HG02678 (cell line): ENCODE measurements at regions not wholly inside any gene's neighbourhood (a gene's known extent, or its start where the extent isn't known, plus 50 kb on each side); places are given as distances from the start of the nearest gene placed in this dataset.
A peak's percentile ranks its signal among the peaks of the same experiment; 100 is the strongest.
"Not testable (repeated sequence)": the region's sequence is repeated elsewhere in the genome, so short reads cannot be mapped to it uniquely, and the experiment has no call there.

Experiments
- ATAC-seq: cut with Tn5 transposase; IDR thresholded peaks from one replicate; pipeline ENCODE4 v1.9.1; 2021; ENCODE audit warnings: mild to moderate bottlenecking, moderate library complexity; ENCODE audit not compliant: unreplicated experiment

DNA sequence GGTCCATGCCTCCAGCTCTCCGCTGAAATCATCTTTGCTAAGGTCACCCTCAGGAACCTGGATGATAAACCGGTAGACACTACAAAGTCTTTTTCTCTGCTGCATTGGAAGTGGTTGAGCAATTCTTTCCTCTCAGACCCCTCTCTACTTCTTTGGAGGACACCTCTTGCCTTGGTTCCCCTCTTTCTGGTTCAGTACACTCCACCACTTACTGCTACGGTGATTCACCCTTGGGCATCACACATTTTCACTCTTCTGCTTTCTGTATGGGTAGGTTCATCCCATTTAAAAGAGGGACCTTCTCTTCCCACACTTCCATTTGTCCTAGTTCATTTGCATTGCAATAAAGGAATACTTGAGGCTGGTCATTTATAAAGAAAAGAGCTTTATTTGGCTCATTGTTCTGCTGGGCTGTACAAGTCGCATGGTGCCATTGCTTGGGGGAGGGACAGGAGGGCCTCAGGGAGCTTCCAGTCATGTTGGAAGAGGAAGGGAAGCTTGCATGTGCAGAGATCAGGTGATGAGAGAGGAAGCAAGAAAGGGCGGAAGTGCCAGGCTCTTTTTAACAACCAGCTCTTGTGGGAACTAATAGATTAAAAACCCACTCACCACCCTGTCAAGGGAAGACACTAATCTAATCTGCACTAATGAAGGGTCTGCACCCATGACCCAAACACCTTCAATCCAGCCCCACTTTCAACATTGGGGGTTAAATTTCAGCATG is 149.7 kb upstream of the TMEM170B start:
- ATAC-seq = no peak

DNA sequence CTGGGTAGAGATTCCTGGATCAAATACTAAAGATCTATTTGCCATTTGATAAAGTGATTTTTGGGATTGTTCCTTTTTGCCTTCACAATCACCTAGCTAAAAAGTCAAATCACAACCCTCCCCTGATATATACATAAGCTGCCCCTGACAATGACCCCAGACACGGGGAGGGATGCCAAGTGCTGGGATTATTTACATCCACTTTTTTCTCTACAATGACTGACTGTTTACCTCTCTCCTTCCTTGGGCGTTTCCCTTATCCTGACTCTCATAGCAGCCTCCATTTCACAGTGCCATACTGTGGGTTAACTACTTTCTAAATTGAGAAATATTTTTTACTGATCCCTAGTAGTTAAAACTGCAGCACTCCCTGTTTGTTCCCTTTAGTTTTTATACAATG is 150.8 kb upstream of the TMEM170B start:
- no peak for ATAC-seq

DNA sequence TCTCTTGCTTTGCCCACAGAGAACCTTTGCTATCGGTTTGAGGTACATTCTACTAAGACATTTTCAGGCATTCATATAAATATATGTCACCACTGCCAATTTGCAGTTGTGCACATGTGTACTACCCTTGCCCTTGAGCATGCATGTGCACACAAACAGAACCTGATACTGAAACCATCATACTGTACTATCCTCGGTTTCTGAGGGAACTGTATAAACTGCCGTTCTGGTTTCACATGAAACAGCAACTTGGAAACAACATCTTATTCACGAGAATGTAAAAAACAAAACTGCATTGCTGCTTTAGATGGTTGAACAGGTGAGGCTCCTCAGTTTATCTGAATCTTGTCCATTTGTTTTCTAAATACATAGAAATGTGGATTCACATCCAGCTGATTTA is 151.2 kb upstream of the TMEM170B start:
- ATAC-seq = peak; percentile 69

DNA sequence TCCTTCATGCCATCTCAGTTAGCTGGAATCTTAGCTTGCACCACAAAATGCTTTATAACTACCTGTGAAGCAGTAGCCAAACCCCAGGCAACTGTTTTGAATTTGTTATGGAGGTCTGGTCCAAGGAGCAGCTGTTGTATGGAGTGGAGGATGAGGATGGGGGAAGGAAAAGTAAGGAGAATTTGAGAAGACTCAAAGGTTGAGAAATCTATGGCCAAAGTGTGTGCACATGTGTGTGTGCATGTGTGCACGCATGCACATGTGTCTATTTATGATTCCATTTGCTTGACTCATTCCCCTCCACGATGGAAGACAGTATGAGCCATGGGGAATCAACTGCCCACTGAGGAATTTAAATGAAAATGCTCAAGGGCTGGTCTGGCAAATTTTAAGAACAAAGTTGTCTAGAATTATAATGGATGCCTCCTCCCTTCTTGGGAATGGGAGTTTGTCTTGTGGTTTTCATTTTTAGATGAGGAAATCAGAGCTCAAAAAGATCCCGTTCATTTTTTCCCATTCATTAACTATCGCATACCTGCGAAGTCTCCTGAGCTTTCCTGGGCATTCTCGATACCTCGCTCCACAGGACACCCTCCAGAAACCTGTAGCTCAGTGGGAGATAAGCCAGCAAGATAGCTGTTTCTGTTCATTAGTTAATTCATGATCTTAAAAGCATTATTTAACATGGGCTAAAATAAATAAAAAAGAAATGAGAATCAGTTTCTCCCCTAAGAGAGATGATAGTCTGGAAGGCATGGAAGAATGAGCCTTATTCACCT is 152.3 kb upstream of the NEDD9 start:
- no peak for ATAC-seq

DNA sequence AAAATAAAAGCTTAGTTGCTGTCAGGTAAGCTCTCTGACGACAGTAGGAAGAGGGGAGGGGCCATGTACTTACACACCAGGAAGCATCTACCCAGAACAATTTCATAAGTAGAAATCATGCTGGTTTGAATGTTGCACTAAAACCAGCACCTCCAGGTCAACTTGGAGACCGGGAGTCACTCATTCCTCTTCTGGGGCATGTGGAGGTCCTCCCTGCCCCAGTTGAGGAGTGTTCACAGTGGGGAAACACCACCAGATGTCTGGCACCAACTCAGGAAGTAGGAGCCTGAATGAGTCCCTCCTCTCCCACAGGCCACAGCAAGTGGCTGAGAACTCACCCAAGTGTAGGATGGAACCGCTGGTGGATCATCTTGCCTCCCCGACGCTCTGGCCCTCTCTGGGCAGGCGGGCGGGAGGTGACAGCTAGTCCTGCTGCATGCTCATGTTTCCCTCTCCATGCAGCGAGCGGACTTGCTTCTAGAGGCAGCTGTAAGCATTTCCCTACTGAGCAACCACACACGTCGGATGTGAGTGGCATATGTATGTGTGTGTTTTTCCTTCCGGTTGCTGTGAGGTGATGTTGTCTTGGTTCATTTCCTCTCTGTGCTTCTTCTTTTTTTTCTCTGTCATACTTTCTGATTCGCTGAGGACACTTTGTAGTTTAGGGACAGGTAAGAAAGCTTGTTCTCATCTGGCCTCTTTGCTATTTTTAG is 149.5 kb upstream of the NEDD9 start:
- ATAC-seq = peak; percentile 72

DNA sequence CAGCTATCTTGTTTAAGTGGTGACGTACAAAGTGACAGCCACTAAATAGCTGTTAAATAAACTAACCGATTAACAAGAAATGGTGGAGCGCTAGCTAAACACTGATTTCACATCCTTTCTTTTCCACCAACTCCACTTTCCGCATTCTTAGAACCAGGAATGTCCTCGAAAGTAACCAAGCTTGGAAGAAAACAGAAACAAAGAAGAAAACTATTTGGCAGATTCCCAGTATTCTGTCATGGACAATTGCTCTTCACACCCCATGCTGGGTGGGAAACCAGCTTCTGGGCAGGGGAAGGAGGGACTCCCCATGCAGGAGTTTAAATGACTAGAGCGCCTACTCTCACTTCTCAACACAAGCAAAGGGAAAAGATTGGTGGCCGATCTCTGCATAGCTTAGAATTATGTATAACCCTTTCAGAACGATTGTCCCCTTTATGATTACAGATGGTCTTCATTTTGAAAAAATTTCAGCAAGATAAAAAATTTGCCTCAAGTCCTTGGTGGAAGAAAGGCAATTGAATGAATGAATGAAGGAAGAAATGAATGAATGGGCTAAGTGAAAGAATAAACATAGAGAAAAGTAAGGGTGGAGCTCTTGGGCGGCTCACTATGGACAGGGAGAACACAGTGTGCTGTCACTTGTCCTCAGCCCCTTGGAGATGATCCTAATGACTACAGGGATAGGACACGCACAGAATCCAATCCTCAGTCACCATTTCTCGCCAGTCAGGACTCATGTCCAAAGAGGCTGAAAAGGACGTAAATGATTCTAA is 148.7 kb upstream of the NEDD9 start:
- ATAC-seq = no peak

DNA sequence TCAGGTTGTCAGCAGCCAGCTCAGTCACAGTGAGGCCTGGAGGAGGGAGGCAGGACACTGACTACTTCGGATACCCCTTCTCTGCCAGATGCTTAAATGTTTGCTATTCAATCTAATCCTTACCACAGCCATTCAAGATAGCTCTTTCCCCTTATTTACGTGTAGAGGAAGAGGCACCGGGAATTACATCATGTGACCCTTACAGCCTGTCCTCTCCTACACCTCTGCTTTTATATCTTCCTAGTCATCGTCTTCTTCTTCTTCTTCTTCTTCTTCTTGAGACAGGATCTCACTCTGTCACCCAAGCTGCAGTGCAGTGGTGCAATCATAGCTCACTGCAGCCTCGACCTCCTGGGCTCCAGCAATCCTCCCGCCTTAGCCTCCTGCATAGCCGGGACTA is 148.1 kb upstream of the NEDD9 start:
- ATAC-seq = no peak

DNA sequence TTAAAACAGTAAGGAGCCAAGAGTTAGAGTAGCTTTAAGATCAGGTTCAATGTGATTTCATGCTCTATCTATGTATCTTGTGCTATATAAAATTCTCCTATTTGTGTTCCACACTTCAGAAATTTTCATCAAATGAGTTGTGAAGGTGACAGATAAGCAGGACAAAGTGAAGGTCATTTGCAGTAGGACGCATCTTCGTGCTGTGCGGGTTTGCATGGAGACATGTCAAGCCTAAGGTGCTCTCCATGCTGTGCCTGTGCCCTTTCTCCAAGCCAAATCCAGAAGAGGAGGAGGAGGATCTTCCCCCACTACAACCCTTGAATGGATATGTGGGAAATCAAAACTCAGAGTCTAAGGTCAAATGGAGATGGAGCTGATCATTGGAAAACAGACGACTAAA is 147.3 kb upstream of the NEDD9 start:
- ATAC-seq = no peak

DNA sequence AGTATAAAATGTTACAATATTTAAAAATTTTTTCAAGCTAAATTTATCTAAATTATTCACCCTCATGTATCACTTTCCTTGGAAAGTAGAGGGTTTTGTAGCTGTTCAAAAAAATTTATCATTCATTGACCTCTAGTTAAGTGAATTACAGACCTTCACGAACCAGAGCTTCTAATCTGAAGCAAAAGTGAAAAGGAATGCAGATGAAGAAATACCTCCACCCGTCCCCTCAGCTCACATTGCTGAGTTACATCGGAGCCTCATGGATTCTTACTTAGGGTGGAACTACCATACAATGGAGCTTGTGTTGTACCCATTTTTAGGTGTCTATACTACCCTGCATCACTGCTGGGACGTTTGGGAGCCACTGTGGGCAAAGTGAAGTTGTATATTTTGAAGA is 146.2 kb upstream of the NEDD9 start:
- ATAC-seq = no peak

DNA sequence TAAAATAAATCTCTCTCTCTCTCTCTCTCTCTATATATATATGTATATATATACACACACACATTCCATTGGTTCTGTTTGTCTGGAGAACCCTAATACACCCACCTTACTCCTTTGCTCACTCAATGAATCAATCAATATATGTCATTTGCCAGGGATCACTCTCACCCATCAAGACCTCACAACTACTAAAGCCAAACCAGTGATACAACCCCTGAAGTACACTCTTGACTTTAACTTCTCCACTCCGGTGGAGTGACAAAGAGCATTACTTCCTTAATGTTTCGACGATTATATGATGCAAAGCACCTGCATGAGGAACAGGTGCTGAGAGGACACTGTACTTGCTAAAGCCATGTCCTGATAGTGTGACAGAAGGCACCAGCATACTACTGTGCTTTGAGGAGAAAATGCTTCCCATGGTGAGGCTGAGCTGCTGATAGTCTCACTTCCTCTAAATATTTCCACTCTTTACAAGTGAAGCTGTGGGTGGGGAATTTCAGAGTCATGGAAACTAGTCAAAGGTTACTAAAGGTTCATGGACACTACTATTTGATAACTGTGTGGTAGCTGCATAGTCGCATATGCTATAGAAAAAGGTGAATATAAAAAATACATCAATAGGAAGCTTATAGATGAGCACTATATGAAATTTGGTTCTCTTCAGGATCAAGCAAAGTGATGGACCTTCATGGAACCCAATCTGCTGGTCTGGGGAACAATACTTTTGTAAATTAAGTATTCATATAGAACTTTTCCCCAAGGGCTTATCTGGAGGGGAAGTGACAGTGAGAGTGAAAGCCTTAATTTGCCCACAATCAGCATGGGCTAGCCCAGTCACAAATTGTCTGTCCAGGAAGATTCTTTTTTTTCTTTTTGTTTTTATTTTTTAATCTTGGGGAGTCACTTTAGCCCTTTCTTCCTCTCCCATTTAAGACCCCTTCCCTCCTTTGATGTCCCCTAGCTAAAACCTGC is 141.9 kb upstream of the NEDD9 start:
- ATAC-seq = peak; percentile 93

DNA sequence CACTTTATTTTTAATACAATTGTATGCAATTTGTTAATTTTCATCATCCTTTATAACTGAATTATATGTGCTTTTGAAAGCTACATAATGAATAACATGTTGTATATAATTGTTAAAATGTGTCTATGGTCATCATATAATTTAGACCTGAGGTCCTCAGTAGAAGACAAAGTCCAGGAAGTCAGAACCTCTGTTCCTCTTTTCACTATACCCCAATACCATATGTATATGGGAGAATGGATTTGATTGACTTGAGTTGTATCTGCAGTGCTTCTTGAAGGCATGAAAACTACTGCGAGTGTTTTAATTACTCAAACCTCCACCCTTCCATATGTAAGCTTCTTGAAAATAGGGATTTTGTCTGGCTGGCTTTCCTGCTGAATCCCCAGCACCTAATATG is 140.7 kb upstream of the NEDD9 start:
- no peak for ATAC-seq

DNA sequence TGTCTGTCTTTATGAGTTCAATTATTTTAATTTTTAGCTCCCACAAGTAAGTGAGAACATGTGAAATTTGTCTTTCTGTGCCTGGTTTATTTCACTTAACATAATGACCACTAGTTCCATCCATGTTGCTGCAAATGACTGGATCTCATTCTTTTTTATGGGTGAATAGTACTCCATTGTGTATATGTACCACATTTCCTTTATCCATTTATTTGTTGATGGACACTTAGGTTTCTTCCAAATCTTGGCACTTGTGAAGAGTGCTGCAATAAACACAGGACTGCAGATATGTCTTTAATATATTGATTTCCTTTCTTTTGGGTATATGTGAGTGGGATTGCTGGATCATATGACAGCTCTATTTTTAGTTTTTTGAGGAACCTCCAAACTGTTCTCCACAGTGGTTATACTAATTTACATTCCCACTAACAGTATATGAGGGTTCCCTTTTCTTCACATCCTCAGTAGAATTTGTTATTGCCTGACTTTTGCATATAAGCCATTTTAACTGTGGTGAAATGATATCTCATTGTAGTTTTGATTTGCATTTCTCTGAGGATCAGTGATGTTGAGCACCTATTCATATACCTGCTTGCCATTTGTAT is 139.8 kb upstream of the NEDD9 start:
- ATAC-seq = not testable (repeated sequence)

DNA sequence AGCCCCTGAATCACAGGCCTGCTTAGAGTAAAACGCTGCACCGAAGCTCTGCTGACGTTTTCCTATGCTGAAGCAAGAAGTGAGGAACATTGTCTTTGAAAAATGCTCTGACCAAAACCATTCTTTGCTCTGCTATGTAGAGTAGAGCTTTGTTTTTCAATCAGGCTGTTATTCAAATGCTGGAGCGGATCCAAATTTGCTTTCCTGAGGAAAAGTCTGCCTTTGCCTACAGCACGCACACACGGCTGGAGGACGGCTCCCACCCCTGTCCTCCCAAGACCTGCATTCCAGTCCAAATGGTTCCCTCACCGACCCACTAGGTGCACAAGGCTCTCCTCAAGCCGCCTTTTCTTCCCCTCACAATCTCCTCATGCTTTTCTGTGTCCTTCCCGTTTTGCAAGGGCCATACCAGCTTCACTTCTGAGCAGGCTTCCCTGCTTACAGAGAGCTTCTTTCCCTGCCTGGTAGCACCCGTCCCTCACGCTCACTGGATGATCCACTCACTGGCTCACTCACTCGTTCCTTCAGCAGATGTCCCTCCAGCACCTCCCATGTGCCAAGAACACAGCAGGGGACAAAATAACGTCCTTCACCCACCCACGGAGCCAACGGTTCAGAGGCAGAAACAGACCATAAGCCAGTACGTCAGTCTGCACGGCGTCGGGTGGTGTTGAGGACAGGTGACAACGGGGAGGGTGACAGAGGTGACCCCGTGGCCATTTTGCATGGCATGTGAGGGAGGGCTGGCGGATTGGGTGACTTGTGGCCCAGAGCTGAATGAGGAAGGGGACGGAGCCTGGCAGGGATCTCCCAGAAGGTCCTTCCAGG is 137.9 kb upstream of the NEDD9 start:
- ATAC-seq = no peak

DNA sequence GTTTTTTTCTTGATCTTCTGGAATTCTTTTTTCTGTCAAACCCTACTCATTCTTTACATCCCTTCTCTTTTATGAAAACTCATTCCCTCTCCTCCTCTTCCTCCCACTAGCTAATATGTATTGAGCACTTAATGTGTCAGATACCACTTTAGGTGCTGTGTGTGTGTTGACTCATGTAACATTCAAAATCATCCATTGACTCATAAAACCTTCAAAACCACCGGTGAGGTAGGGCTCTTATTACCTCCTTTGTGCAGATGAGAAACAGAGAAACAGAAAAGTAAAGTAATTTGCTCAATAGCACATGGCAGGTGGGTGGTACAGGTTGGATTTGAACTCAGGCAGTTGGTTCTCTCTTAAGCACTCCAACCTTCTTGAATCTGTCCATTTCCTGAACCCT is 136.3 kb upstream of the NEDD9 start:
- no peak for ATAC-seq

DNA sequence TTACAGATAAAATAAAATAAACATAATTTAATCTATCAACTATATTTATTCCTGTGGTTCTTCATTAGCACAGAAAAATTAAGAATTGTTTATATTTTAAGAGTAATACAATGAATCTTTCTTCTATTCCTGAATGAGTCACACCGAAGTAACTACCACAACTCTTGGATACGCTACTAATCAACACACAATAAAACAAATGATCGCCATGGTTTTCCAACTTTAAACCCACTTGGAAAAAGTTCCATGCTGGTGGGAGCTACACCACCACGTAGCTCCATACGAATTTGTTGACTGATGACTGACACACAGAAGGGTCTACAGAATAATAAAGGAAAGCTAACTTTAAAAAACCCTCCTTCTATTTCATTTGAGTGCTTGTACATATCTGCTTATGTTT is 135.8 kb upstream of the NEDD9 start:
- no peak for ATAC-seq

DNA sequence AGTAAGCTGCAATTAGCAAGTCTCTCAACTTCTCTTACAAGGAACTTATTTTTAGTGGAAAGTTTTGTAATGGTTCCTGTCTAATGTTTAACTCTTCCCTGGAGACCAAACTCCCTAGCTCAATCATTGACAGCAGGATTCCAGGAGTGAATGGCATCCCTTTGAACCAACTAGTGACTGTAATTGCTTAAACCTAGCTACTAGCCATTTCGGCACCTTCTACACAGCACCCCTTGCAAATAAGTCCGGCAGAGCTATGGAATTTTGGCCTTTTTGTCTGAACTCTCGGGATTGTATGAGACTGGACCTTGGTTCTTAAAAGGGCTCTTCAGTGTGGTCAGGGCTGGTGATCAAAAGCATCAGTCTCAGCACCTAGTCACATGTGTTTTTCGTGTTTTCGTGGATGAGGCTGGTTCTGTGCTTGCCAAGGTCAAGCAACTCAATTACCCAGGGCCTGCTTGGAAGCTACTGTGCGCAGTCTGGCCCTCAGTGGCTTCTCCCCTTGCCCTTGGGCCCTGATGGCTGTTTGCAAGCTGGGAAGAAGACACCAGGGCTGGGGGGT is 135.3 kb upstream of the NEDD9 start:
- ATAC-seq = no peak

DNA sequence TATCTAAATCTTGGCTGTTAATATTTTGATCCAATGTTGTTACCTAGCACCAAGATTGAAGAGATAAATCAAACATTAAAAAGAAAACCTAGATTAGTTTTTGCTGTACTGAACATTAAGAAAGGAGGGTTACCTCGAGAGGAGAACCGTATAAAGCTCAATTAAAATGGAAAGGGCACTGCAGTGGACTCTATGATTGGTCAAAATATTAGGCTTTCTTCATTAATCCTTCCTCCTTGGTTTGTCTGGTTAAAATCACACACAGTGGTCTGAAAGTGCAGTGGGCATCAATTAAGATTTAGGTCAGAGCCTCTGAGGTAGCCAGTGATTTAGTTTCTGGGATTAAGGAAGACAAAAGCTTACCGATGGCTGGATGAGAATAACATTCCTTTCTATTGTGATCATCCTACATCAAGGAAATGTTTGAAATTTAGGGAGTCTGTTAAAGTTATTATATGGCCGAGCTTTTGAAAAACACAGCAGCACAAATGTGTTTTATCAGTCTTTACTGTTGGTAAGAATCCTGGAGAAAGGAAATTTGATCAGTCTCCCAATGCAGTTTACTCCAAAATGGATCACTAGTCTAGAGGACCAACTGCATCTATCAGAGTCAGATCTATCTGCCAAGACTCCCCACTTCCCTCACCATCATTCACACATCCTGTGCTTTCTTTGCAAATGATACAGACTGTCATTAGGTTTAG is 134.6 kb upstream of the NEDD9 start:
- ATAC-seq = no peak
